HG03460 (cell line): ENCODE measurements at regions not wholly inside any gene's neighbourhood (a gene's known extent, or its start where the extent isn't known, plus 50 kb on each side); places are given as distances from the start of the nearest gene placed in this dataset.

Source experiments
- ATAC-seq: cut with Tn5 transposase; IDR thresholded peaks from one replicate; pipeline ENCODE4 v1.9.1; 2021; ENCODE audit not compliant: unreplicated experiment

DNA sequence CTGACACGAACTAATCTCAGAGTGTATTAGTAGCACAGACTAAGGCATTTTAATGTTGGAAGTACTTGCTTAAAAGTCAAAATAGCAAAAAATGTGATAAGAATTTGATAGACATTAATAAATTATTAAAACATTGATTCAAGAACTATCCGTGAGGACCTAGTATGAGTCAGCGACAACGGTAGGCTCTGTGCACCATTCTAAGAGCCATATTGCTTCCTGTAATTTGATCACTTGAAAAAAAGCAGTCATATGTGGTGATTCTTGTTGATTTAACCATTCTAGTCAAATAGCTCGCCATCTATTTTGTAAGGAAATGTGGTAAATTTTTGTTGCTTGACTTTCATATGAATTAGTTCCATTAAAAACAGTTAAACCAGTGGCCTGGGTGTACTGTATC is 534.9 kb upstream of the ARRDC4 start:
- ATAC-seq = no peak

DNA sequence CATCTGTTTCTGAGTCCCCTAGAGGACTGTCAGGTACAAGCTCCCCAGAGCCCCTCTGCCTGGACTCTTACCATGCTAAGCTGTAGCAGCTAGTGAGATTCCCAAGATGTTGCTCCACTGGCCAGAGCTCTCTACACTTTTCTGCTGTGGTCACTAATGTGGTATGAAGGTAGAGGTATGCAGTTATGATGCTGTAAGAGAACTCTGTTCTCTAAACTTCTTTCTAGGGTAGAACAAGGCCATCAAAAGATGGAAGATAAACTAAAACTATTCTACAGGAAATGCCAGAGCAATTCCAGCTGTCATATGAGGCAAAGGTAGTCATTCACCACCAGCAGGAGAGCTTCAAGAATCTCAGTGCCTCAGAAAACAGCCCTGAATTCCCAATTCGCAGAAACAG is 517.4 kb upstream of the ARRDC4 start:
- no peak for ATAC-seq

DNA sequence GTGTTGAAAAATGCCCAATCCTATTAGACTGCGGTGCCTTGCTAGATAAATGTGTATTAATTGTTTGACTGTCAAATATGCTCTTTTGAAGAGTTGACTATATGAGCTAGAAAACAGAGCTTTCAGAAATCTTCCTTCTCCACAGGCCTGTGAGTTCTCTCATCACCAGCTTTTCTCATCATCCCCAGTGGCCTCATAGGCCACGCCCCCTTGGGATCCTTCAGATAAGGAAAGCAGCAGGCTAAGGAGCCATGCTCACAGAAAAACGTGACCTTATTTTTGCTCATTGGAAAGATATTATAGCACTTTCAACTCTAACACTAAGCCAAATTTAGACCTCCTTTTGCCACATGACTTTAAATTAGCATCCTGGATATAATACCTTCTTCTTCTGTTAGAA is 514.4 kb upstream of the ARRDC4 start:
- no peak for ATAC-seq

DNA sequence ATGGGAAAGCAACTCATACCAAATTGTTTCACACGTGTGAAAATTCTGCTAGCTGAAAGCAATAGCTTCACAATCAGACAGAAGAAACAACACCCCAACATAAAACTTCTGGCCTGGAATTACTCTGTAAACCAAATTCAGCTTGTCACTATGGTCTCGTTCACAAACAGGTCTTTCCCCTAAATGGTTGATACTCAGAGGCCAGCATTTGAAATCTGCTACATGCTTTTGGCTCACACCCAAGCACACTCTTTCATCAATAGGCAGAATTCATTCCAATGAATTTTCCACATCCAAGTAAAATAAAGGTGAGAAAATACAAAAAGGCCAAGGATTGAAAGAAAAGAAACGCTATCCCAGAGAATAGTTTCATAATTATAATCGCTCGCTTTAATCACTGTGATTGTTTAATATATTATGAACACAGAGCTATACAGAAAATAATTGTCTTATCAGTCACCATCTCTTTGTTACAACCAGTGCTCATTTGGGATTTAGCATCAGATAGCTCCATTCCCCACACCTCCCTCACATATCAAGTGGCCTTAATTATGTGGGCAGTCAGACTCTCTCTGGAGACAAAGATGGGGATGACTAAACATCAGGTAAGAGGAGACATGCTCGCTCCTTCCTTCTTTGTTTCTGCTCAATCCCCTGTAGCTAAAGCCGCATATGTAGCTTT is 503.8 kb upstream of the ARRDC4 start:
- ATAC-seq = no peak

GRCh38 chr15:97457203-97457847 is 503.2 kb upstream of the ARRDC4 start:
- ATAC-seq = no peak

DNA sequence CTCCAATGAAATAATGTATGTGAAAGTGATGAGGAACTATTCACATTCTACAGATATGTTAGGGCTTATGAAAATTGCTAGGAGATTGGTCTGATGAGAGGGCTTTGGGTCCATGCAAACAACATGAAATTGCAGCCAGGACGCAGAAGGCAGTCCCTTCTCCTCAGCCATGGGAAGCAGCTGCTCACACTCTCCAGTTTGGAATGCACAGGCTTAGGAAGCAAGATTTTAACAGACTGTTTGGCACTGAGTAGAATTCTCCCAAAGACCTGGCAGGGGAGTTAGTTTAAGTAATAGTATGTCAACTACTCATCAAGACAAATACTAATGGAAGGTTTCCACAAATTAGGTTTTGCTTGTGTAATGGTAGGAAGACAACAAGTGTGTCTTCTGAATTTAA is 500.7 kb upstream of the ARRDC4 start:
- ATAC-seq = no peak

- no peak for ATAC-seq
These were observed 499.3 kb upstream of the ARRDC4 start for GRCh38 chr15:97461226-97461625.

- no peak for ATAC-seq
These were observed 496.8 kb upstream of the ARRDC4 start for GRCh38 chr15:97463696-97464095.

- ATAC-seq = no peak
These were observed 490.1 kb upstream of the ARRDC4 start for GRCh38 chr15:97470417-97470816.

GRCh38 chr15:97473627-97474026 is 486.9 kb upstream of the ARRDC4 start:
- ATAC-seq = no peak

- ATAC-seq = no peak
These were observed 480.5 kb upstream of the ARRDC4 start for GRCh38 chr15:97479957-97480356.

GRCh38 chr15:97482521-97482920 is 478.0 kb upstream of the ARRDC4 start:
- ATAC-seq = no peak

DNA sequence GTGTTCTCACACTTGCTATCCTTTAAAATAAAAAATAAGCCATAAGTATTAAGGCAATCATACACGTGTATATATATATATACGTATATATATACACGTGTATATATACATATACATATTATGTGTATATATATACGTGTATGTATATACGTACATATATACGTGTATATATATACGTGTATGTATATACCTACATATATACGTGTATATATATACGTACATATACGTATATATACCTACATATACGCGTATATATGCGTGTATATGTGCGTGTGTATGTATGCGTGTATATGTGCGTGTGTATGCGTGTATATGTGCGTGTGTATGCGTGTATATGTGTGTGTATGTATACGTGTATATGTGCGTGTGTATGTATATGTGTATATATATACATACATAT is 477.3 kb upstream of the ARRDC4 start:
- no peak for ATAC-seq

GRCh38 chr15:97490429-97490828 is 470.1 kb upstream of the ARRDC4 start:
- ATAC-seq = no peak

DNA sequence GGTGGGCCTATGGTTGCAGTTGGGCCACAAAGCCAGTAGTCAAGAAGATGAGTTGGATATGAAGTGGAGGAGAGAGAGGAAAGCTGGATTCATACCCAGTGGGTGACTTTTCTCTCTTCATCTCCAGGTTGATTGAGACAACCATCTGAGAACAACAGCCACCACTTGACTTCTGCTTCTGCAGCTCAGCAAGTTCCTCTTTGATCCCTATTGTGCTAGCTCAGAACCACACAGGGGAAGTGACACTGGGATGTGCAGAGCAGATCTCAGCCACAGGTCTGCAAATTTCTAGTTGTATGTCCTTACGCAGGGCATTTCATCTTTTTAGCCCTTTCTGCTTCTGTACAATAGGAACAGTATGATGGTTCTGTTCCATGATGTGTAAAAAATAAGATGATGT is 459.2 kb upstream of the ARRDC4 start:
- ATAC-seq = no peak

DNA sequence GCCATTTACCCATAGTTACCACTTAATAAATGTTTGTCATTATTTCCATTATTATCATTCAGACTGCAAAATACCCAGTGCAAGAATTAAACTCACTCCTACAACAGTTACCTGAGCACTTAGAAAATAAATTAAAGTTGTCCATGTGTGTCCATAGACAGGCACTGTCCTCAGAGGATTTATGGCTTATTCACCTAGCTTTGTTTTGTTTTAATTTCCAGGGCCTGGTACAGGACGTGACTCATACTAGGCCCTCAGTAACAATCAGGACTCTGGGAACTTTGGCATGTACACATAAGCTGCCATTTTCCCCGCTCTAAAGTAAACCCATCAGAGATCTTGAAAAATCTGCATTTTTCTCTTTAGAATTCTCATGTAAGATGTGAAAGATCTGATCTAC is 458.5 kb upstream of the ARRDC4 start:
- no peak for ATAC-seq

DNA sequence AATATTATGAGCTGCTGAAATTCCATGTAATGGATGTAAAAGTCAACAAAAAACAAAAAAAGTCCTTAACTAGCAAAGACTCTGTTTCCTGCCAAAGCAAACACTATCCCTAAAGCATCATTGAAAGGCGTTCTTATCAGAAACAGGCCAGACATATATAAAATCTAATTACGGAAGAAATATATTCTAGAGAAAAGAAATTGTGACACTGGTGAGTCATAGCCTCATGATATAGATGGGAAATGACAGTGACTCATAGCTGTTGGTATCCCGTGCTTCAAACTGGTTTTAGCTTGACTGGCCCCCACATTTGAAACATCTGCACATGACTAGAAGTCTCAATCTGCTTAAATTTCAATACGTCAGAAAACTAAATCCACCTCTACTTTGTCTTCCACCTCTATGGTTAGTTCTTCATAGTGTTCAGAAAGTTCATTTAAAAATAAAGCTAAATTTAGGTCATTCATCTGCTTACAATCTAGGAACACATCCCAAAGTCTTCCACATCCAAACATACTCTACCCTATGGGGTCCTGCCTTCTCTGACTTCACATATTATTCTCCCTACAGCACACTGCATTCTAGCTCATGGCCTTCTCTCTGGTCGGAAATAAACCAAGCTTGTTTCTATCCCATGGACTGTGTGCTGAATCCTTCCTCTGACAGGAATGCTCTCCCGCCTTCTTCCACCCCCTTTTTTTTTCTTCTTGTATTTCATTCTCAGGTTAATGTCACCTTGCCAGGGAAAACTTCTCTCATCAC is 456.3 kb upstream of the ARRDC4 start:
- ATAC-seq = no peak

DNA sequence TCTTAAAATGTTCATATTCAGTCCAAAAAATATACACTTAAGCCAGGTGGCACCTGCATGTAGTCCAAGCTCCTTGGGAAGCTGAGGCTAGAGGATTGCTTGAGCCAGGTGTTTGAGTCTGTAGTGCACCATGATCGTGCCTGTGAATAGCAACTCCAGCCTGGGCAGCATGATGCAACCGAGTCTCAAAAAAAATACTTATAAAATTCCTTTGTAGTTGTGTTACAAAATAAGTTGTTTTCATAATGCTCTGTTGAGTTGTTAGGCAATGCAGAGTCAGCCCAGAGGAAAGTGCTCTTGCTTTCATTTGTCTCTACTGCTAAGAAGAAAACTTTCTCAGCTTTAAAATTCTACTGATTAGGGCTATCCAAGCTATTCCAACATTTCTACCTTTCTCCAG is 442.8 kb upstream of the ARRDC4 start:
- no peak for ATAC-seq

GRCh38 chr15:97520689-97521088 is 439.8 kb upstream of the ARRDC4 start:
- no peak for ATAC-seq

DNA sequence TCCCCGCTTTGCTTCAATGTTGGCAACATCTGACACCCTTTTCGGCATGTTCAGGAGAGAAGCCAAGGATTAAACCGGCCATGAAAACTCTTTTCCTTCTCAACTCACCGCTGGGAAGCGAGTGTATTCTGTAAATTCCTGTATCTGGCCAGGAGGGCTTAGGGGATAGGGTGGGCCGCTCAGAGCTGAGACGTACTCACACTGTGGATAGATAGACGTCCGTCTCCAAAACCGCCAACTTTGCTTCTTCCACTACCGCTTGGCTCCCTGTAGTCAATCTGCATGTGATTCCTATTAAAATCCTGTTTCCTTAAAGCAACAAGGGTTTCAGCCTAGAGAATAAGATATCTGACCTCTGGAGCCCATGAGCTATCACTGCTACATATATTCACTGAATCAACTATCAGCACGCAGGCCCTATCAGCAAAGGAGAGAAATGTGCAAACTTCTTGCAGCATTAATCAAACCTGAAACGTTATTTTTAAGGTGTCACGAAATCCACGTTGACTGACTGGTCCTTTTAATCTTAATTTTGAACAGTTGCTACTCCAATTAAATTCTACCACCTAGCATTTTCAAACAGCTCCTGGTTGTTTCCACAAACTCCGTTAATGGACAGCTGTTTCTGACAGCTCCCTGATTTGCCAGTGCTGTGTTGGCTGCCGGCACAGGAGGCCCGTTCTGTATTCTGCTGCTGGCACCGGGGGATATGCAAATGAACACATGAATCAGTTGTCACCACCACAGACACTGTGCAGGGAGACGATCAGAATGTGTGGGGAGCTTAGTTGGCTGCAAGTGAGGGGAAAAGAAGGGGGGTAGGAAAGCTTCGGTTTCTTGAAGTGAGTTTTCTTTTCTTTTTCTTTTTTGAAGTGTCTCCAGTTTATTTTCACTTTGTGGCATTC is 438.9 kb upstream of the ARRDC4 start:
- ATAC-seq = no peak

DNA sequence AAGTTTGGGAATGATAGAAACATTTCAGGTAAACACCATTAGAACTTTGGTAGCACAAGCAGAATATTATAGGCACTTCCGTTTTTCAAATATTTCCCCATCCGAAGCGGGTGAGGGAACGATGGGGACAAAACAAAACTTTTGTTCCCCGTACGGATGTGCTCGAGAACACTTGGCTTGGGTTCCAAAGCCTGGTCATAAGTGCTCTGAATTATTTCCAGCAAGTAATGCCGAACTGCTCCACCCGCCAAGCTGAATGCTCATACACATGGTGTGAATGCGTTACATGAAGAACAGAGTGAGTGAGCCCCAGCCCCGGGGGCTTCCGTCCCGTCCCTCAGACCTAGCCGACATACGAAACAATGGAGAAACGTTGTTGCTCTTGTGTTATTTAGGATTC is 438.2 kb upstream of the ARRDC4 start:
- no peak for ATAC-seq
